Keratinocyte (primary cell): ENCODE measurements at regions not wholly inside any gene's neighbourhood (a gene's known extent, or its start where the extent isn't known, plus 50 kb on each side); places are given as distances from the start of the nearest gene placed in this dataset.

Experiments
- DNase-seq: peaks from one replicate; pipeline ENCODE4 v3.0.0-alpha.2; 2011; ENCODE audit warnings: low read depth, missing footprints, low spot score
- FAIRE-seq: peaks from 2 replicates; lab custom pipeline; 2011; peaks lifted over from hg19 to GRCh38; lab: Jason Lieb, UNC
- H2AFZ ChIP-seq: 2 replicates; pipeline ENCODE4 v1.6.0; 2012; ENCODE audit warnings: low read length, control low read depth, inconsistent platforms; ENCODE audit not compliant: control insufficient read depth
- H3K27ac ChIP-seq: 2 replicates; pipeline ENCODE4 v1.5.1; 2011; ENCODE audit warnings: low read length; ENCODE audit not compliant: control insufficient read depth, insufficient read depth
- H3K27me3 ChIP-seq: 3 replicates; pipeline ENCODE4 v1.6.0; 2011; ENCODE audit warnings: low read length; ENCODE audit not compliant: control insufficient read depth, insufficient read depth; ENCODE audit errors: extremely low read depth
- H3K36me3 ChIP-seq, 2 experiments: 2 replicates in 1 of 2; 3 replicates in 1 of 2; pipeline ENCODE4 v1.5.1; 2011; ENCODE audit warnings: low read length in 2 of 2, mild to moderate bottlenecking in 1 of 2; ENCODE audit not compliant: control insufficient read depth in 2 of 2, insufficient read depth in 2 of 2; ENCODE audit errors: extremely low read depth in 1 of 2
- H3K4me1 ChIP-seq: 3 replicates; pipeline ENCODE4 v1.5.1; 2011; ENCODE audit warnings: low read length; ENCODE audit not compliant: control insufficient read depth, insufficient read depth; ENCODE audit errors: extremely low read depth
- H3K4me2 ChIP-seq: 3 replicates; pipeline ENCODE4 v1.6.0; 2011; ENCODE audit warnings: low read depth, low read length; ENCODE audit not compliant: control insufficient read depth, insufficient read depth; ENCODE audit errors: extremely low read depth
- H3K4me3 ChIP-seq, 3 experiments: fragments of 200-600 bp in 1 of 3; sonication (generic) in 1 of 3; 2 replicates in 2 of 3; 3 replicates in 1 of 3; pipeline ENCODE4 v1.5.1; 2011 to 2016; ENCODE audit warnings: low read length in 3 of 3, mild to moderate bottlenecking in 3 of 3, control low read depth in 2 of 3, inconsistent platforms in 1 of 3, low read depth in 1 of 3, mixed read lengths in 1 of 3, mixed run types in 1 of 3, moderate library complexity in 1 of 3; ENCODE audit not compliant: control insufficient read depth in 2 of 3, insufficient read depth in 2 of 3; ENCODE audit errors: extremely low read depth in 1 of 3
- H3K79me2 ChIP-seq: 2 replicates; pipeline ENCODE4 v1.6.0; 2012; ENCODE audit warnings: low read length; ENCODE audit not compliant: control insufficient read depth, insufficient read depth
- H3K9ac ChIP-seq: 3 replicates; pipeline ENCODE4 v1.6.0; 2011; ENCODE audit warnings: low read length; ENCODE audit not compliant: control insufficient read depth, insufficient read depth; ENCODE audit errors: extremely low read depth
- H3K9me1 ChIP-seq: 3 replicates; pipeline ENCODE4 v1.6.0; 2011; ENCODE audit warnings: low read length; ENCODE audit not compliant: control insufficient read depth, insufficient read depth; ENCODE audit errors: extremely low read depth
- H3K9me3 ChIP-seq: 2 replicates; pipeline ENCODE4 v1.5.1; 2012; ENCODE audit warnings: low read depth, low read length; ENCODE audit not compliant: control insufficient read depth
- H4K20me1 ChIP-seq: 3 replicates; pipeline ENCODE4 v1.6.0; 2011; ENCODE audit warnings: low read length; ENCODE audit not compliant: control insufficient read depth, insufficient read depth; ENCODE audit errors: extremely low read depth
- EZH2 ChIP-seq: IDR thresholded peaks from one replicate; pipeline ENCODE4 v1.6.1; 2012; ENCODE audit warnings: inconsistent platforms, mild to moderate bottlenecking, low read length, moderate library complexity
- dilution Hi-C: fragments of 300-500 bp; cut with MboI; formaldehyde crosslinking; loops from one replicate; pipeline ENCODE4 v1.7.0; 2020; ENCODE audit warnings: low sequenced_read_pairs; ENCODE audit not compliant: extremely low pct_ligation_motif_present
- TF ChIP-seq, protein P1 (sequence below), 3 experiments: IDR thresholded peaks in 1 of 3; conservative IDR thresholded peaks in 1 of 3; optimal IDR thresholded peaks in 1 of 3; 2 replicates in 2 of 3; 3 replicates in 1 of 3; pipeline versions ENCODE3 to v1.5.1; 2011; ENCODE audit warnings: low read length in 3 of 3, mild to moderate bottlenecking in 3 of 3, moderate library complexity in 2 of 3, control low read depth in 1 of 3, inconsistent platforms in 1 of 3; ENCODE audit not compliant: insufficient read depth in 2 of 3; ENCODE audit errors: extremely low read depth in 1 of 3

DNA sequence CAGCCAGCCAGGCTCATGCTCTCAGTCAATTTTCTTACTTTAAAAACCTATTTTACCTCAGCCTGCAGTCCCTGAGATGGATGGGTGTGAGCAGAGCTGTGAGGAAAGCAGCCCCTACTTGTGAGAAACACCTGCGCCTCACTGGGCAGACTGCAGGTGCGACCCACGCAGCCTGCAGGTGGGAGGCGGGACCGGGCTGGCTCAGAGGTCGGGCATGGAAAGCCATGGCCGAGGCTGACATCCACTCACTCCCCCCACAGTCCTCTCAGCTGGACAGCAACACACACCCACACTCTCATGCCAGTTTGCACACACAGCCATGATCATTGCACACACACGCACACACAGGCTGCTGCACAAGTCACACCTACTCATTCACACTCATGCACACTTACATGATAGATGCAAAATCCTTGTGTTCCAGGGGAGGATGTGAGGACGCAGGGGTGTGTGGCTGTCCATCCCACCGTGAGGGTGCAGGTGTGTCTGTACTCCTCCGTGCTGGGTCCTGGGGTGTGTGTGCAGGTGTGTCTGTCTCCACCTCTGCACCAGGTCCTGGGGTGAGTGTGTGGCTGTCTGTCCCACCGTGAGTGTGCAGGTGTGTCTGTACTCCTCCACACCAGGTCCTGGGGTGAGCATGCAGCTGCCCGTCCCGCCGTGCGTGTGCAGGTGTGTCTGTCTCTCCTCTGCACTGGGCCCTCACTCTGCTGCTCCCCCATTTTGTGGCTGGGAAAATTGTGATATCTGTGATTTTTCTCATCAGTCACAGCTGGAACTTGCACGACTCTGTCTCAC lies 166.5 kb downstream of the RTP5 start:
- peaks cover 51% of the 10 kb centered on the region for H3K27me3 ChIP-seq
- DNase-seq = no peak
- FAIRE-seq = no peak
- no peaks in the 10 kb centered on the region for H3K36me3 ChIP-seq
- dilution Hi-C loops = no loop called here
- H3K4me1 ChIP-seq = no peaks in the 10 kb centered on the region
- H3K9me3 ChIP-seq = no peaks in the 10 kb centered on the region
- no peak overlapping the region for H3K4me3 ChIP-seq
- H2AFZ ChIP-seq = no peak overlapping the region
- TF ChIP-seq, protein P1, sequence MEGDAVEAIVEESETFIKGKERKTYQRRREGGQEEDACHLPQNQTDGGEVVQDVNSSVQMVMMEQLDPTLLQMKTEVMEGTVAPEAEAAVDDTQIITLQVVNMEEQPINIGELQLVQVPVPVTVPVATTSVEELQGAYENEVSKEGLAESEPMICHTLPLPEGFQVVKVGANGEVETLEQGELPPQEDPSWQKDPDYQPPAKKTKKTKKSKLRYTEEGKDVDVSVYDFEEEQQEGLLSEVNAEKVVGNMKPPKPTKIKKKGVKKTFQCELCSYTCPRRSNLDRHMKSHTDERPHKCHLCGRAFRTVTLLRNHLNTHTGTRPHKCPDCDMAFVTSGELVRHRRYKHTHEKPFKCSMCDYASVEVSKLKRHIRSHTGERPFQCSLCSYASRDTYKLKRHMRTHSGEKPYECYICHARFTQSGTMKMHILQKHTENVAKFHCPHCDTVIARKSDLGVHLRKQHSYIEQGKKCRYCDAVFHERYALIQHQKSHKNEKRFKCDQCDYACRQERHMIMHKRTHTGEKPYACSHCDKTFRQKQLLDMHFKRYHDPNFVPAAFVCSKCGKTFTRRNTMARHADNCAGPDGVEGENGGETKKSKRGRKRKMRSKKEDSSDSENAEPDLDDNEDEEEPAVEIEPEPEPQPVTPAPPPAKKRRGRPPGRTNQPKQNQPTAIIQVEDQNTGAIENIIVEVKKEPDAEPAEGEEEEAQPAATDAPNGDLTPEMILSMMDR (optimal IDR thresholded peaks at IDR 0.05 in 1 of 3, IDR thresholded peaks at IDR 0.05 in 1 of 3, conservative IDR thresholded peaks at IDR 0.05 in 1 of 3; ENCODE audit: extremely low read depth in 1 of 3, insufficient read depth in 2 of 3, low read length in 3 of 3) = no peak
- no peak for TF ChIP-seq EZH2
- no peaks in the 10 kb centered on the region for H3K79me2 ChIP-seq
- no peaks in the 10 kb centered on the region for H3K9me1 ChIP-seq
- H3K4me2 ChIP-seq = no peak overlapping the region
- no peaks in the 10 kb centered on the region for H4K20me1 ChIP-seq
- H3K27ac ChIP-seq = no peak overlapping the region
- no peak overlapping the region for H3K9ac ChIP-seq

DNA sequence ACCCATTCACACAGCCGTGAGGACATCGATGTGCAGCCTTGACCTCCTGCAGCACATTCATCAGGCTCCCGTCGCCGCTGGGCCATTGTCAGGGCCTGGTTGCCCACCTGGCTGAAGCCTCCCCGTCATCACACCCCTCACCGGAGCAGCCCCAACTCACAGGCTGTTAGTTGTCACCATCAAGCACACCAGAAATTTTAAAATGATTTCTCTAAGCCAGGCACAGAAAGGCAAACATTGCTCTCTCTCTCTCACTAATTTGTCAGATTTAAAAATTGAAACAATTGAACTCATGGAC lies 167.1 kb downstream of the RTP5 start:
- H4K20me1 ChIP-seq = no peaks in the 10 kb centered on the region
- no peaks in the 10 kb centered on the region for H3K9me3 ChIP-seq
- H3K9ac ChIP-seq = no peak overlapping the region
- H3K79me2 ChIP-seq = no peaks in the 10 kb centered on the region
- FAIRE-seq (no peak), DNase-seq (no peak)
- H3K4me2 ChIP-seq = no peak overlapping the region
- no peaks in the 10 kb centered on the region for H3K4me1 ChIP-seq
- peaks cover 45% of the 10 kb centered on the region for H3K27me3 ChIP-seq
- H3K9me1 ChIP-seq = no peaks in the 10 kb centered on the region
- H2AFZ ChIP-seq = no peak overlapping the region
- no peak overlapping the region for H3K27ac ChIP-seq
- dilution Hi-C loops = no loop called here
- H3K36me3 ChIP-seq = no peaks in the 10 kb centered on the region
- no peak overlapping the region for H3K4me3 ChIP-seq
- TF ChIP-seq, protein P1 (optimal IDR thresholded peaks at IDR 0.05 in 1 of 3, IDR thresholded peaks at IDR 0.05 in 1 of 3, conservative IDR thresholded peaks at IDR 0.05 in 1 of 3; ENCODE audit: extremely low read depth in 1 of 3, insufficient read depth in 2 of 3, low read length in 3 of 3) = no peak
- TF ChIP-seq EZH2 = no peak
